Kidney epithelial cell (primary cell): ENCODE measurements at regions not wholly inside any gene's neighbourhood (a gene's known extent, or its start where the extent isn't known, plus 50 kb on each side); places are given as distances from the start of the nearest gene placed in this dataset.

Experiments
- DNase-seq: peaks from one replicate; pipeline ENCODE4 v3.0.0-alpha.2; 2010; ENCODE audit warnings: low read depth
- H3K27me3 ChIP-seq: 2 replicates; pipeline ENCODE4 v1.6.0; 2011; ENCODE audit warnings: low read length; ENCODE audit not compliant: control insufficient read depth, insufficient read depth
- H3K36me3 ChIP-seq: 2 replicates; pipeline ENCODE4 v1.5.1; 2011; ENCODE audit warnings: low read length; ENCODE audit not compliant: control insufficient read depth, insufficient read depth
- H3K4me3 ChIP-seq: 2 replicates; pipeline ENCODE4 v1.5.1; 2011; ENCODE audit warnings: low read depth, mild to moderate bottlenecking, control low read depth, low read length
- CTCF ChIP-seq: IDR thresholded peaks from 2 replicates; pipeline ENCODE4 v1.5.1; 2011; ENCODE audit warnings: mild to moderate bottlenecking, moderate library complexity, low read length, control low read depth, inconsistent platforms; ENCODE audit not compliant: insufficient read depth, poor library complexity, severe bottlenecking

GRCh38 chr2:116842164-116842563 lies 972.3 kb upstream of the DDX18 start:
- Histone ChIP-seq H3K27me3 (no peaks in the 10 kb centered on the region), H3K4me3 (no peak overlapping the region), H3K36me3 (no peaks in the 10 kb centered on the region)
- no peak for DNase-seq
- no peak for TF ChIP-seq CTCF

- Histone ChIP-seq H3K36me3 (no peaks in the 10 kb centered on the region), H3K4me3 (no peak overlapping the region), H3K27me3 (no peaks in the 10 kb centered on the region)
- no peak for DNase-seq
- TF ChIP-seq CTCF = no peak
These were observed 954.8 kb upstream of the DDX18 start for GRCh38 chr2:116859708-116860107.

GRCh38 chr2:116874021-116874420 lies 940.5 kb upstream of the DDX18 start:
- H3K27me3 ChIP-seq = no peaks in the 10 kb centered on the region
- TF ChIP-seq CTCF = no peak
- no peak for DNase-seq
- H3K36me3 ChIP-seq = no peaks in the 10 kb centered on the region
- H3K4me3 ChIP-seq = no peak overlapping the region

- Histone ChIP-seq H3K27me3 (no peaks in the 10 kb centered on the region), H3K36me3 (no peaks in the 10 kb centered on the region), H3K4me3 (no peak overlapping the region)
- no peak for DNase-seq
- TF ChIP-seq CTCF = no peak
These were observed 937.2 kb upstream of the DDX18 start for GRCh38 chr2:116877274-116877673.

GRCh38 chr2:116877944-116878343 lies 936.5 kb upstream of the DDX18 start:
- Histone ChIP-seq H3K36me3 (no peaks in the 10 kb centered on the region), H3K4me3 (no peak overlapping the region), H3K27me3 (no peaks in the 10 kb centered on the region)
- DNase-seq = no peak
- TF ChIP-seq CTCF = no peak

- Histone ChIP-seq H3K36me3 (no peaks in the 10 kb centered on the region), H3K4me3 (no peak overlapping the region), H3K27me3 (no peaks in the 10 kb centered on the region)
- DNase-seq = no peak
- TF ChIP-seq CTCF = no peak
These were observed 934.8 kb upstream of the DDX18 start for GRCh38 chr2:116879650-116880160.
